Epithelial cell of proximal tubule (primary cell): ENCODE measurements at regions not wholly inside any gene's neighbourhood (a gene's known extent, or its start where the extent isn't known, plus 50 kb on each side); places are given as distances from the start of the nearest gene placed in this dataset.
A peak's percentile ranks its signal among the peaks of the same experiment; 100 is the strongest.

Source experiments
- DNase-seq: peaks from one replicate; pipeline ENCODE4 v3.0.0-alpha.2; 2011; ENCODE audit warnings: low read depth
- H3K4me3 ChIP-seq: 2 replicates; pipeline ENCODE4 v1.5.1; 2011; ENCODE audit warnings: low read depth, mild to moderate bottlenecking, low read length
- CTCF ChIP-seq: conservative IDR thresholded peaks from 2 replicates; pipeline ENCODE4 v1.5.1; 2012; ENCODE audit warnings: low read depth, mild to moderate bottlenecking, low read length

DNA sequence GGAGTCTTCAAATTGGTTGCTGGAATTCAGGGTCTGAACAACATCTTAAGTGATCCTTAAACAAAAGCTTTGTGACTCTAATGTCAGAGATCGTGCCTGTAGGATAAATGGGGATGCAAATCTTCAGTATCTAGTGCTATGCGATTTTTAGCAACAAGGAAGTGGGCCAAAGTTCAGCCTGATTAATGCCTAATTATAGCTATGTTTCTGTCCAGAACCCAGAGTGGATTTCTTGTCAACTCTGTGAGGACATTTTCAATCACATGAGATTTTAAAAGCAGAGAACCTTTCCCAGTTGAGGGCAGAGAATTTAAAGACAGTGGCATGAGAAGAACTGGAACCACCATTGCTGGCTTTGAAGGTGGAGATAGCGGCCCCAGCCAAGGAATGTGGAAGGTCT, 84.3 kb upstream of the PCDH9 start:
- H3K4me3 ChIP-seq = no peak overlapping the region
- no peak for TF ChIP-seq CTCF
- no peak for DNase-seq

GRCh38 chr13:67308004-67308772, 78.1 kb upstream of the PCDH9 start:
- no peak overlapping the region for H3K4me3 ChIP-seq
- TF ChIP-seq CTCF = no peak
- DNase-seq = peak; percentile 3

DNA sequence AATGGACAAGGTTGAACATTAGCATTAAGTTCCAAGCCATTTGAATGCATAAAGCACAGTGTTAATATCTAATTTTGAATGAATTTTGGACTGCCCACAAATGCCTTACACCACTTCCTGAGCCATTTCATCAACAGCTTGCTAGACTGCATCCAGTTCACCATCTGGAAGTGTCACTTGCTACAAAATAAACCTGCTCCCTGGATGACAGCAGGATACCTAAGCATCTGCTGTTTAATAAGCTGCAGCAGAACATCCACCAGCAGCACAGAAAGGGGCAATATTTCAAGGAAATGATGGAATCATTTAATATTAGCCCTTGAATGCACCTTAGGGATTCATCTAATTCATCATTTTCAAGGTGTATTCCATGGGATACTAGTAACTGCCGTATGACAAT, 76.6 kb upstream of the PCDH9 start:
- no peak for DNase-seq
- TF ChIP-seq CTCF = no peak
- H3K4me3 ChIP-seq = no peak overlapping the region

- no peak overlapping the region for H3K4me3 ChIP-seq
- DNase-seq = no peak
- TF ChIP-seq CTCF = no peak
These were observed 73.7 kb upstream of the PCDH9 start for GRCh38 chr13:67303661-67304333.

DNA sequence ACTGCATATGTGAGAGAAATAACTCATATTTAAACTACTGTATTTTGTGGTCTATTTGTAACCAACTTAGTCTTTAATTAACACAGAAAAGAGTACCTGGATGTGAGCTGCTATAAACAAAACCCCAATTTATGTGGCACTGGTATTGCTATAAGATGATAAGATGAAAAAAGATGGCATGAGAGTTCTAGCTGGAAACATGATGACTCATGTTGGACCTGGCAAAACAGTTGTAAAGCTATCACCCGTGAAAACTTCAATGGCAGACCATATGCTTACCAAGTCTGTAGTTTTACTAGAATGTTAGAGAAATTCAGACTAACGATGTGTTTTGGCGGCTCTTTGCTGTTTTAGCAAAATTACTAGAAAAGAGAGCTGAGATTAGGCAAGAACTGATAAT, 69.6 kb upstream of the PCDH9 start:
- DNase-seq = peak; percentile 22
- no peak overlapping the region for H3K4me3 ChIP-seq
- no peak for TF ChIP-seq CTCF

- peak; percentile 88 for DNase-seq
- TF ChIP-seq CTCF = no peak
- H3K4me3 ChIP-seq = no peak overlapping the region
These were observed 69.0 kb upstream of the PCDH9 start for GRCh38 chr13:67299072-67299635.
